GM12878 (cell line): ENCODE measurements at regions not wholly inside any gene's neighbourhood (a gene's known extent, or its start where the extent isn't known, plus 50 kb on each side); places are given as distances from the start of the nearest gene placed in this dataset.

Source experiments
- CBX3 ChIP-seq: fragments of 200-600 bp; sonication (generic); IDR thresholded peaks from 2 replicates; pipeline ENCODE4 v1.6.1; 2016; ENCODE audit warnings: low read depth, borderline replicate concordance
- NFXL1 ChIP-seq: fragments of 450-650 bp; IDR thresholded peaks from 2 replicates; pipeline ENCODE4 v1.6.1; 2017; ENCODE audit warnings: antibody characterized with exemption, mild to moderate bottlenecking, borderline replicate concordance
- NRF1 ChIP-seq: conservative IDR thresholded peaks from 2 replicates; pipeline ENCODE4 v1.6.1; 2011; ENCODE audit warnings: mild to moderate bottlenecking, low read depth, low read length, improper control_type of control experiment
- POLR2A ChIP-seq: IDR thresholded peaks from 2 replicates; pipeline ENCODE4 v1.6.1; 2011; ENCODE audit warnings: low read depth, mild to moderate bottlenecking, low read length
- TBL1XR1 ChIP-seq: IDR thresholded peaks from 2 replicates; pipeline ENCODE4 v1.6.1; 2012; ENCODE audit warnings: low read depth, low read length, improper control_type of control experiment
- YY1 ChIP-seq: IDR thresholded peaks from 2 replicates; pipeline ENCODE4 v1.6.1; 2011; ENCODE audit warnings: low read depth, mild to moderate bottlenecking, low read length
- ZNF274 ChIP-seq: IDR thresholded peaks from one replicate; pipeline ENCODE4 v1.8.0; 2011; ENCODE audit not compliant: insufficient read length, insufficient read depth
- ZNF384 ChIP-seq: IDR thresholded peaks from 2 replicates; pipeline ENCODE4 v1.6.1; 2012; ENCODE audit warnings: low read depth, mild to moderate bottlenecking, low read length, improper control_type of control experiment, borderline replicate concordance
- TF ChIP-seq, protein P1 (sequence below): IDR thresholded peaks from 2 replicates; pipeline ENCODE4 v1.6.1; 2011; ENCODE audit warnings: low read depth, low read length, improper control_type of control experiment, borderline replicate concordance
- TF ChIP-seq, protein P2 (sequence below), 3 experiments: IDR thresholded peaks in 2 of 3; conservative IDR thresholded peaks in 1 of 3; 2 replicates each; pipeline ENCODE4 v1.5.1; 2011; ENCODE audit warnings: low read depth in 3 of 3, low read length in 3 of 3, mild to moderate bottlenecking in 3 of 3, control low read depth in 2 of 3, moderate library complexity in 2 of 3, inconsistent platforms in 1 of 3, mixed read lengths in 1 of 3; ENCODE audit not compliant: control insufficient read depth in 2 of 3, insufficient read depth in 1 of 3; ENCODE audit errors: extremely low read depth in 1 of 3

DNA sequence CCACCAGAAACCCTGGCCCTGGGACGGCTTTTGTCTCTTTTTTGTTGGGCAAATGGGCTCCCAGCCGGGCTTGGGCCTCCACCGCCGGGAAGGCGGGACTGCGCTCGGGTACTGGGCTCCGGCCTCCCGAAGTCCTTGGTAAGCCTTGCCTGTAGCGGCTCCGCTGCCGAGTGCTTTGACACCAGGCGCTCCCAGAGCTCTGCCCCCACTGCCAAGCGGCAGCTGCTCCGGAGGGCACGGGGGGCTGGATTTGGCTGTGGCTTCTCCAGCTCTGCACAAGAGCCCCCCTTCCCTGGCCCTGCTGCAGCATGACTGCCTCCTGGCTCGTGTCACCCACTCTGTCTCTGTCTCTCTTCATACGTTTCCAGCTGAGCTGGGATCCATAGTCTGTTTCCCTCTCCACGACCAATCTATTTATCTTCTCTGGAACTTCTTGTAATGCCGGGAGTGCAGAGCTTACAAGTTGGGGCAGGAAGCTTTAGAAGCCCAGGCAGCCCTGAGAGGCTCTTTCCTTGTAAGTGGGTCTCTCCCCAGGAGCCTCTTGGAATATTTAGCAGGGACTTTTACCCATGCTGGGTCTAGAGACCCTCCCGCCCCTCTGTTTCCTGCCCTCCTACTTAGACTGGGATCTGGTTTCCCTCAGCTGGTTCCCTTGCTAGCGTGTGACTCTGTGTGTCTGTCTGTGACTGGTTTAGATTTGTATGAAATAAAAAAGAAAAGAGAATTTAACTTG, 246.9 kb upstream of the GSE1 start:
- TF ChIP-seq, protein P1, sequence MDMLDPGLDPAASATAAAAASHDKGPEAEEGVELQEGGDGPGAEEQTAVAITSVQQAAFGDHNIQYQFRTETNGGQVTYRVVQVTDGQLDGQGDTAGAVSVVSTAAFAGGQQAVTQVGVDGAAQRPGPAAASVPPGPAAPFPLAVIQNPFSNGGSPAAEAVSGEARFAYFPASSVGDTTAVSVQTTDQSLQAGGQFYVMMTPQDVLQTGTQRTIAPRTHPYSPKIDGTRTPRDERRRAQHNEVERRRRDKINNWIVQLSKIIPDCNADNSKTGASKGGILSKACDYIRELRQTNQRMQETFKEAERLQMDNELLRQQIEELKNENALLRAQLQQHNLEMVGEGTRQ, result no peak
- TF ChIP-seq POLR2A (no peak), CBX3 (no peak), TBL1XR1 (no peak), YY1 (no peak), ZNF384 (no peak), NRF1 (no peak), ZNF274 (no peak), NFXL1 (no peak)
- TF ChIP-seq, protein P2, sequence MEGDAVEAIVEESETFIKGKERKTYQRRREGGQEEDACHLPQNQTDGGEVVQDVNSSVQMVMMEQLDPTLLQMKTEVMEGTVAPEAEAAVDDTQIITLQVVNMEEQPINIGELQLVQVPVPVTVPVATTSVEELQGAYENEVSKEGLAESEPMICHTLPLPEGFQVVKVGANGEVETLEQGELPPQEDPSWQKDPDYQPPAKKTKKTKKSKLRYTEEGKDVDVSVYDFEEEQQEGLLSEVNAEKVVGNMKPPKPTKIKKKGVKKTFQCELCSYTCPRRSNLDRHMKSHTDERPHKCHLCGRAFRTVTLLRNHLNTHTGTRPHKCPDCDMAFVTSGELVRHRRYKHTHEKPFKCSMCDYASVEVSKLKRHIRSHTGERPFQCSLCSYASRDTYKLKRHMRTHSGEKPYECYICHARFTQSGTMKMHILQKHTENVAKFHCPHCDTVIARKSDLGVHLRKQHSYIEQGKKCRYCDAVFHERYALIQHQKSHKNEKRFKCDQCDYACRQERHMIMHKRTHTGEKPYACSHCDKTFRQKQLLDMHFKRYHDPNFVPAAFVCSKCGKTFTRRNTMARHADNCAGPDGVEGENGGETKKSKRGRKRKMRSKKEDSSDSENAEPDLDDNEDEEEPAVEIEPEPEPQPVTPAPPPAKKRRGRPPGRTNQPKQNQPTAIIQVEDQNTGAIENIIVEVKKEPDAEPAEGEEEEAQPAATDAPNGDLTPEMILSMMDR (IDR thresholded peaks at IDR 0.05 in 2 of 3, conservative IDR thresholded peaks at IDR 0.05 in 1 of 3; ENCODE audit: control insufficient read depth in 2 of 3, extremely low read depth in 1 of 3, insufficient read depth in 1 of 3, low read depth in 3 of 3, low read length in 3 of 3), result no peak
